HL-60 (cell line): ENCODE measurements at regions not wholly inside any gene's neighbourhood (a gene's known extent, or its start where the extent isn't known, plus 50 kb on each side); places are given as distances from the start of the nearest gene placed in this dataset.
A peak's percentile ranks its signal among the peaks of the same experiment; 100 is the strongest.

ENCODE experiments used
- DNase-seq, 2 experiments: peaks; one replicate each; pipeline ENCODE4 v3.0.0-alpha.2; 2010 to 2020; ENCODE audit warnings: low read depth in 1 of 2, low spot score in 1 of 2
- H3K27ac ChIP-seq: fragments of 250-450 bp; sonication (Bioruptor Pico); replicated peaks from 2 replicates; pipeline ENCODE4 v1.5.1; 2020; ENCODE audit warnings: mild to moderate bottlenecking, moderate library complexity
- H3K27me3 ChIP-seq: fragments of 250-450 bp; sonication (Bioruptor Pico); 2 replicates; pipeline ENCODE4 v1.5.1; 2021; ENCODE audit warnings: mild to moderate bottlenecking, moderate library complexity; ENCODE audit not compliant: insufficient read depth, poor library complexity, severe bottlenecking
- H3K4me3 ChIP-seq: replicated peaks from 2 replicates; pipeline ENCODE4 v1.5.1; 2011; ENCODE audit warnings: mild to moderate bottlenecking, control low read depth, low read length; ENCODE audit not compliant: insufficient read depth
- CTCF ChIP-seq: IDR thresholded peaks from one replicate; pipeline ENCODE4 v1.5.1; 2011; ENCODE audit warnings: low read length, control low read depth, inconsistent platforms; ENCODE audit not compliant: insufficient read depth
- GABPA ChIP-seq: IDR thresholded peaks from 2 replicates; pipeline ENCODE4 v1.6.1; 2012; ENCODE audit warnings: low read depth
- POLR2AphosphoS5 ChIP-seq: IDR thresholded peaks from 2 replicates; pipeline ENCODE4 v1.6.1; 2012; ENCODE audit warnings: low read depth
- REST ChIP-seq: IDR thresholded peaks from 2 replicates; pipeline ENCODE4 v1.6.1; 2012; ENCODE audit warnings: low read depth; ENCODE audit not compliant: insufficient replicate concordance
- SPI1 ChIP-seq: IDR thresholded peaks from 2 replicates; pipeline ENCODE4 v1.6.1; 2012; ENCODE audit warnings: low read depth, mild to moderate bottlenecking, borderline replicate concordance

- Histone ChIP-seq H3K27me3 (no peaks in the 10 kb centered on the region), H3K4me3 (no peak overlapping the region), H3K27ac (no peak overlapping the region)
- TF ChIP-seq POLR2AphosphoS5, result no peak
- TF ChIP-seq REST, result no peak
- TF ChIP-seq GABPA, result no peak
- TF ChIP-seq SPI1, result no peak
- no peak for TF ChIP-seq CTCF
- DNase-seq, result no peak
Observed at GRCh38 chr12:66741919-66742318, 63.0 kb upstream of the GRIP1 start.

- Histone ChIP-seq H3K27me3 (no peaks in the 10 kb centered on the region), H3K4me3 (no peak overlapping the region), H3K27ac (no peak overlapping the region)
- DNase-seq, result no peak
- TF ChIP-seq POLR2AphosphoS5 (no peak), SPI1 (peak; percentile 94), GABPA (0 out of 2 replicates have a peak, but pooled peaks have one; percentile 14)
Observed at GRCh38 chr12:66742508-66743367, 63.9 kb upstream of the GRIP1 start.

GRCh38 chr12:66744461-66744860 is 65.6 kb upstream of the GRIP1 start:
- Histone ChIP-seq H3K4me3 (no peak overlapping the region), H3K27ac (no peak overlapping the region), H3K27me3 (peaks cover 2% of the 10 kb centered on the region)
- no peak for DNase-seq
- TF ChIP-seq REST (no peak), GABPA (no peak), POLR2AphosphoS5 (no peak)

- Histone ChIP-seq H3K27ac (no peak overlapping the region), H3K4me3 (no peak overlapping the region), H3K27me3 (peaks cover 2% of the 10 kb centered on the region)
- TF ChIP-seq SPI1 (no peak), REST (no peak), POLR2AphosphoS5 (no peak), GABPA (no peak), CTCF (no peak)
- no peak for DNase-seq
Observed at GRCh38 chr12:66744956-66745383, 66.1 kb upstream of the GRIP1 start.
